22Rv1 (cell line): ENCODE measurements at regions not wholly inside any gene's neighbourhood (a gene's known extent, or its start where the extent isn't known, plus 50 kb on each side); places are given as distances from the start of the nearest gene placed in this dataset.

Experiments used
- CTCF ChIP-seq: fragments of 450-650 bp; IDR thresholded peaks from 2 replicates; pipeline ENCODE4 v1.5.1; 2017; ENCODE audit warnings: mild to moderate bottlenecking
- ZFX ChIP-seq: fragments of 450-650 bp; IDR thresholded peaks from 2 replicates; pipeline ENCODE4 v1.6.1; 2017; ENCODE audit warnings: antibody characterized with exemption, borderline replicate concordance

GRCh38 chr20:11190741-11191140, 516.9 kb upstream of the JAG1 start:
- TF ChIP-seq CTCF: no peak
- no peak for TF ChIP-seq ZFX
